HUES6 (cell line): ENCODE measurements at regions not wholly inside any gene's neighbourhood (a gene's known extent, or its start where the extent isn't known, plus 50 kb on each side); places are given as distances from the start of the nearest gene placed in this dataset.

Experiments
- H3K27ac ChIP-seq: 2 replicates; pipeline ENCODE4 v1.7.0; 2013; ENCODE audit warnings: low read depth, mild to moderate bottlenecking, low read length, inconsistent platforms
- H3K27me3 ChIP-seq: 2 replicates; pipeline ENCODE4 v1.6.1; 2013; ENCODE audit warnings: low read length; ENCODE audit not compliant: control insufficient read depth, insufficient read depth
- H3K36me3 ChIP-seq: 2 replicates; pipeline ENCODE4 v1.6.1; 2013; ENCODE audit warnings: low read length; ENCODE audit not compliant: control insufficient read depth, insufficient read depth
- H3K4me1 ChIP-seq: 2 replicates; pipeline ENCODE4 v1.6.1; 2013; ENCODE audit warnings: low read length; ENCODE audit not compliant: control insufficient read depth, insufficient read depth
- H3K4me3 ChIP-seq: 2 replicates; pipeline ENCODE4 v1.5.1; 2013; ENCODE audit warnings: low read depth, low read length
- H3K9ac ChIP-seq: one replicate; pipeline ENCODE4 v1.6.1; 2013; ENCODE audit warnings: mild to moderate bottlenecking, low read length
- H3K9me3 ChIP-seq: 2 replicates; pipeline ENCODE4 v1.6.1; 2013; ENCODE audit warnings: low read depth, low read length; ENCODE audit not compliant: control insufficient read depth, insufficient read depth

DNA sequence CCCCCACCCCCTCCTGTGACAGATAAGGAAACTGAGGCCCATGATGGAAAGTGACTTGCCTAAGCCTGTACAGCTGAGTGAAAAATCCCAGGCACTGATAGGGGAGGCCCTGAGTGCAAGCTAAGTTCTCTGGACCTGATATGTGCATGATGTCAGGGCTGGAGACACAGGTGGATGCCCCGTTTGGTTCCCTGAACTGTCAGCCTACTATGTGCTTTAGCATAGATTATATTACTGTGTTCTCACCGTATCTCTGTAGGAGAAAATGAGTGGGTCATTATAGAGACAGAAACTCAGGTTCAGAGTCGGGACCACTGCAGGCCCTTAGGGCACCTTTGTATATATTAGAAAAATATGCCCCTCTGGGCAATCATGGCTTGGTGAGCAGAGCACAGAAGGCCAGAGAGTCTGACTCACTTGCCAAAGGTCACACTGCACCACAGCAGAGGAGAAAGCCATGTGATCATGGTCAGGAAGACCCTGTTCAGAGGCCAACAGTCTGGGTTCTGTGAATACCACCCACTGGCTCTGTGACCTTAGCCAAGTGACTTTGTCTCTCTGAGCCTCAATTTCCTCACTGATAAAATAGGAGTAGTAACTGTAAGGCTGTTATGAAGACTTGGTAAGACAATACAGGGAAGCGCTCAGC, 145.8 kb upstream of the WNT4 start:
- no peak overlapping the region for H3K4me3 ChIP-seq
- H3K9ac ChIP-seq, result no peak overlapping the region
- H3K27me3 ChIP-seq, result no peaks in the 10 kb centered on the region
- H3K4me1 ChIP-seq, result peaks cover 4% of the 10 kb centered on the region; the same call in 1 of the 2 replicates
- no peaks in the 10 kb centered on the region for H3K36me3 ChIP-seq
- no peak overlapping the region for H3K27ac ChIP-seq
- peaks cover under 1% of the 10 kb centered on the region; the same call in 1 of the 2 replicates for H3K9me3 ChIP-seq

DNA sequence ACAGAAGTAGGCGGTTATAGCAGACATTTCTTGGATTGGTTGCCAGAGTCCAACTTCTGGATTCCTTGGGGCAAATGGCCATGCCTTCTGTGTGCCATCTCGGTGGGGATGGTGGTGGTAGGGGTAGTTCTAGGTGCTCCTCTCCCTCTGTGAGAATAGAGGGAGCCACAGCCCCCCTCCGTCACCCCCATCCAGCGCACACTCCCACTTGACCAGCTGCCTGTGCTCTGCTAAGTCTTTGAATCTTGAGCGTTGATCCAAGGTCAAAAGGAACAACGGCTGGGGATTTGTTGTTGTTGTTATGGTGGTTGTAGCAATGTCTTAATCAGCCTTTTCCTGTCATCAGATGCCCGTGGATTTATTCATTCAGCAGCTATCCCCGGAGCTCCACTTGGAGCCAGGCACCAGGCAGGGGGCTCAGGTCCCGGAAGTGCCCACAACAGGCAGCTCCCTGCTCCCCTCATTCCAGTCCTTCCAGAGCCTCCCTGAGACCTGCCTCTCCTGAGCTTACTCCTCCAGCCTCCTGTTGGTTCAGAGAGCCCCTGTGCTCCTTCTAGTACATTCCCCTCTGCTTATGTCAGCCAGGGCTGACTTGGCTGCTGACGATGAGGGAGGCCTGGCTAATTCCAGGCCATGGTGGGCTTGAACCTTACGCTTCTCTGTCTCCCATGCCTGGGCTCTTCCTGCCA, 146.6 kb upstream of the WNT4 start:
- no peak overlapping the region for H3K27ac ChIP-seq
- no peaks in the 10 kb centered on the region for H3K27me3 ChIP-seq
- H3K4me3 ChIP-seq, result no peak overlapping the region
- no peaks in the 10 kb centered on the region for H3K36me3 ChIP-seq
- H3K9ac ChIP-seq, result no peak overlapping the region
- H3K4me1 ChIP-seq, result peaks cover 4% of the 10 kb centered on the region; the same call in 1 of the 2 replicates
- H3K9me3 ChIP-seq, result peaks cover 6% of the 10 kb centered on the region

DNA sequence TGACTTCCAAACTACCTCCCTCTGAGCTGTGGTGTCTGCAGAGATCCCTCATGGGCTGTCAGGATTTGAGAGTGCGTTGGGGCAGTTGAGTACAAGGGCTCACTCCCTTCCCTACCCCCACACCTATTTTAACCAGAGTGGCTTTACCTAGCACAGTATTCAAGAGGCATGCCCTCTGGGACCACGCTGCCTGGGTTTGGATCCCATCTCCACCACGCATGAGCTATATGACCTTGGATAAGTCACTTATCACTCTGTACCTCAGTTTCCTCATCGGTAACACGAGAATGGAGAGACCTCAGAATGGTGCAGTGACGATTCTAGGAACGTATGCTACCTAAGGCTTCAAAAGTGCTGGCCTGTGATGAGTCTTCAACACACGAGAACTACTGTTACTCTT, 147.3 kb upstream of the WNT4 start:
- H3K4me3 ChIP-seq, result no peak overlapping the region
- H3K4me1 ChIP-seq, result peaks cover 4% of the 10 kb centered on the region; the same call in 1 of the 2 replicates
- peaks cover 6% of the 10 kb centered on the region for H3K9me3 ChIP-seq
- no peaks in the 10 kb centered on the region for H3K27me3 ChIP-seq
- H3K27ac ChIP-seq, result no peak overlapping the region
- H3K36me3 ChIP-seq, result no peaks in the 10 kb centered on the region
- H3K9ac ChIP-seq, result no peak overlapping the region

DNA sequence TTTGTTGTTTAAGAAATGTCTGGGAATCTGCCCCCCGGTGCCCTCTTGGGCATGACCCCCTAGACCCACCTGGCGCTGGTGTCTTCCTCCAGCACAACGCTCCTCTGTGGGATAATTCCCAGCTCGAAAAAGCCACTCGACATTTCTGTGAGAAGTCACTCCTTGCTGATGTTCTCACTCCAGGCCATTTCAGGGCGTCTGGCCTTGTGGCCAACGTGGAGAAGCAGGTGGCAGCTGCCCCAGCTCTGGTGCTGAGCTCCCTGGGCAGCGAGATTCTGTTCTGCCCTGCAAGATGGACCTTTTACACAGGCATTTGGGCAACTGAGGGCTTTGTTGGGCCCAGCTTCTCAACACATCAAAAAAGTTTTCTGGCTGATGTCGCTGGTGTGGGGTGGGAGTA, 147.7 kb upstream of the WNT4 start:
- H3K4me1 ChIP-seq, result peaks cover 4% of the 10 kb centered on the region; the same call in 1 of the 2 replicates
- no peak overlapping the region for H3K9ac ChIP-seq
- H3K27ac ChIP-seq, result no peak overlapping the region
- H3K36me3 ChIP-seq, result no peaks in the 10 kb centered on the region
- peaks cover 6% of the 10 kb centered on the region for H3K9me3 ChIP-seq
- no peaks in the 10 kb centered on the region for H3K27me3 ChIP-seq
- H3K4me3 ChIP-seq, result no peak overlapping the region

DNA sequence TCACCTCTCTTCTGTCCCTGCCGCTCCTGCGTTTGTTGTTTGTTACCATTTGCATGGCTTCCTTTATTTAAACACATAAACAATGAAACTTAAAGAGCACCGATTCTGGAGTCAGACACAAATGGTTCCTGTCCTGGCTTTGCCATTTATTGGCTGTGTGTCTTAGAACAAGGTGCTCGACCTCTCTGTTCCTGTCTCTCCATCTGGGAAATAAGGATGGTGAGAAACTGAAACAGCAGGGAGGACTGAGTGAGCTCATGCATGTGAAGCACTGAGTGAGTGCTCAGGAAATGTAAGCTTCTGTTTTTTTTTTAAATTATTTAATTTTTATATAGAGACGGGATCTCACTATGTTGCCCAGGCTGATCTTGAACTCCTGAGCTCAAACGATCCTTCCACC, 148.2 kb upstream of the WNT4 start:
- H3K9ac ChIP-seq, result no peak overlapping the region
- H3K27ac ChIP-seq, result no peak overlapping the region
- H3K9me3 ChIP-seq, result peaks cover 6% of the 10 kb centered on the region
- H3K27me3 ChIP-seq, result no peaks in the 10 kb centered on the region
- peaks cover 4% of the 10 kb centered on the region; the same call in 1 of the 2 replicates for H3K4me1 ChIP-seq
- no peak overlapping the region for H3K4me3 ChIP-seq
- no peaks in the 10 kb centered on the region for H3K36me3 ChIP-seq

DNA sequence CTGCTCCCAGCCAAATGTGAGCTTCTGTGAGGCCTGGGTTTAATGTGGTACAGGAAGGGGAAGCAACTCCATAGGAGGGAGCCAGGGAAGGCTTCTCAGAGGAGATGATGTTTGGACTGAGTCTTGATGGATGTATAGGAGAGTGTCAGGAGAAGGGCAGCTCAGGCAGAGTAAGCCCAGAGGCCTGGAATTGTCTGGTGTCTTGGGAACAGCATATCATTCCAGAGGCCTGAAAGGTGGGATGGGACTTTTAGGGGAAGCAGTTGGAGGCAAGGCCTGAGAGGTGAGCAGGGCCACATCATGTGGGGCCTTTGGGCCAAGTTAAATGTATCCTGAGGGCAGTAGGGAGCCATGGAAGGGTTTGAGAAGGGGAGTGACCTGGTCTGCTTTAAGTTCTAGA, 148.6 kb upstream of the WNT4 start:
- H3K4me3 ChIP-seq, result no peak overlapping the region
- H3K9me3 ChIP-seq, result peaks cover 6% of the 10 kb centered on the region
- H3K9ac ChIP-seq, result no peak overlapping the region
- no peaks in the 10 kb centered on the region for H3K27me3 ChIP-seq
- H3K27ac ChIP-seq, result no peak overlapping the region
- H3K4me1 ChIP-seq, result peaks cover 4% of the 10 kb centered on the region; the same call in 1 of the 2 replicates
- no peaks in the 10 kb centered on the region for H3K36me3 ChIP-seq

DNA sequence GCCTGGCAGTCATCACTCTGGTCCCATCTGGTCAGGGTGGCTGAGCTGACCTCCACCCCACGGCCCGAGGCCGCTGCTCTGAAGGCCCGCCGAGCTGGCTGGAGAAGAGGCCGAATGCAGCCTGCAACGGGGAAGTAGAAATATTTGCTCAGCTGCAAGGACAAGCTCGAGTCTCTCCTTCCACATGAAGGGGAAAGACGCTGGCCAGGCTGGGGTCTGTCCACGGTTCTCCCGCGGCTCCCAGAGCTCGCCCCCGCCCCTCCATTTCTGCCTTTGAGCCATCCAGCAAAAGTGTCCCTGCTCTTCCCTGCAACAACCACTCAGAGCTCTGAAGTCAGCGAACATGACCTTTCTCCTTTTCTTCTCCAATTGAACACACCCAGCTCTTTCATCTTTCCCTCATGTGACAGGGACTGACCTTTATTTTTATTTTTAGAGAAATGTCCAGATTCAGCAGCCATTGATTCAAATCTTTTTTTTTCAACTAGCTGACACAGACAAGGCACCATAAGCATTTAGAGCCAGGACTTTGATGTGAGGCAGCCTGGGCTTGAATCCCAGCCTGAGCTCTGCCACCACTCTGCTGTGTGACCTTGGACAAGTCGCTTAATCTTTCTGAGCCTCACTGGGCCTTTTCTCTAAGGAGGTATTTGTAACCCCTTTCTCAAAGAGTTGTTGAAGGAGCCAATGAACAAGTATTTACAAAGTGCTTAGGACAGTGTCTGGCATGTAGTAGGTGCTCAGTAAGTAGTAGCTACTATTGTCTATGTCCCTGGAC, 149.3 kb upstream of the WNT4 start:
- no peaks in the 10 kb centered on the region for H3K27me3 ChIP-seq
- H3K9ac ChIP-seq, result no peak overlapping the region
- peaks cover 6% of the 10 kb centered on the region for H3K9me3 ChIP-seq
- H3K27ac ChIP-seq, result no peak overlapping the region
- H3K4me3 ChIP-seq, result no peak overlapping the region
- no peaks in the 10 kb centered on the region for H3K36me3 ChIP-seq
- H3K4me1 ChIP-seq, result peaks cover 8% of the 10 kb centered on the region

DNA sequence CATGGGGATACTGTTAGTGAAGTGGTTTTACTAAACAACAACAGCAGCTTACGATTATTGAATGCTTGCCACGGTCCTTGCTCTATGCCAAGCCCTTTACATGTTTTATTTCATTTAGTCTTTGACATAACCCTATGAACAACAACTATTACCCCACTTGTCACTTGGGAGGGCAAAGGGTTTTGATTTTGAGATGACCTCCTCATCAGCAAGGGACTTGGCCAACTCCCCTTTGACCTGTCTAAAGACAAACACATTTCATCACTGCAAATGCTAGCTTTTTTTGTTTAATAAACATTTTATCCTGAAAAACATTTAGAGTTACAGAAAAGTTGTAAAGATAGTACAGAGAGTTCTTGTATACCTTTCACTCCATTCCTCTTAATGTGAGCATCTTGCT, 152.5 kb upstream of the WNT4 start:
- peaks cover 8% of the 10 kb centered on the region for H3K4me1 ChIP-seq
- no peak overlapping the region for H3K4me3 ChIP-seq
- no peak overlapping the region for H3K9ac ChIP-seq
- H3K9me3 ChIP-seq, result peaks cover 6% of the 10 kb centered on the region
- H3K36me3 ChIP-seq, result no peaks in the 10 kb centered on the region
- H3K27ac ChIP-seq, result no peak overlapping the region
- no peaks in the 10 kb centered on the region for H3K27me3 ChIP-seq

DNA sequence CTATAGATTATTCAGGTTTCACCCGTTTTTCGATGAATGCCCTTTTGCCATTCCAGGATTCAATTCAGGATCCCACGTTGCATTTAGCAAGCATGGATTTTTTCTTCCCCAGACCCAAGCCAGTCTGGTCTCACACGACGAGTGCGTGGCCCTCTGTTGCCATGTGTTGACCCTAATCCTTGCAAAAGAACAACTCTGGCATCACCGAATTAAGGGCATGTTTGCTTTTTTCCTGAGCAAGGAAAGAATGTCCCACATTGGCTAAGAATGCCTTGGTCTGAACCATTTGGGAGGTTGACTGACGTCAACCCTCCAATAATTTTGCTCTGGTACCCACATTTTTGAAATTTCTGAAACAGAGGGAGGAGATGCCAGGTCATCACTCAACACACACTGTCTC, 153.0 kb upstream of the WNT4 start:
- H3K4me3 ChIP-seq, result no peak overlapping the region
- H3K27ac ChIP-seq, result no peak overlapping the region
- H3K27me3 ChIP-seq, result no peaks in the 10 kb centered on the region

DNA sequence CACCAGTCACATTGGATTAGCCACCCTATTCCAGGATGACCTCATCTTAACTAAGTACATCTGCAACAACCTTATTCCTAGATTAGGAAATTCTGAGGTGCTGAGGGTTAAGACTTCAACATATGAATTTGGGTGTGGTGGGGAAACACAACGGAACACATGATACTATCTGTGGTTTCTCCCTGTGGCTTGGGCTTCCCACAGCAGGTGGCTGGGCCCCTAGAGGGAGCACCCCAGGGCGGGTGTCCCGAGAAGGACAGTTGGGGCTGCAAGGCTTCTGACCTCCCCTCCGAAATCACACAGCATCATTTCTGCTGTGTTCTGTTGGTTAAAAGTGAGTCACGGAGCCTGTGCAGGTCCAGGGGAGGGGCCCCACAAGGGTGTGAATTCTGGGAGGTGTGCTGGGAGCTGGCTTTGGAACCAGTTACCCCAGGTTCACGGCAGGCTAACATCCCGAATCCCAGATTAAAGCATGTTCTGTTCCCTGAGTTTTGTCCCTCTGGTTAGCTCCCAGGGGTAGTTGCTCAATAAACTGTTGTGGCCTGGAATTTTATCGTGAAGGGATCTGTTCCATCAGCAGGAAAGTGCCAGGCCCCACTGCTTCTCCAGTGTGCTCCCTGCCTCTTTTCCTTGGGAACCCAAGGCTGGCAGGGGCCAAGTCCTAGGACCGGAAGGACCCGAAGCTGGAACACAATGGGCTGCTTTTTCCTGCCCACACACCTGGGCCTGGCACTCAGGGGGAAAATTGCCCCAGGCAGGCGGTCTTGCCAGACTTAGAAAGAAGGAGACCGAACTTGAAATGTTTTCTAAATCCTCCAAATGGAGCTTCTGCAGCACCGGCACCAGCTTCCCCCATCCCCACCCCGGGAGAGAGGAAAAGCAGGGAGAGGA, 154.0 kb upstream of the WNT4 start:
- peaks cover 8% of the 10 kb centered on the region for H3K4me1 ChIP-seq
- H3K27ac ChIP-seq, result no peak overlapping the region
- H3K36me3 ChIP-seq, result no peaks in the 10 kb centered on the region
- H3K27me3 ChIP-seq, result no peaks in the 10 kb centered on the region
- H3K9ac ChIP-seq, result no peak overlapping the region
- H3K4me3 ChIP-seq, result no peak overlapping the region
- H3K9me3 ChIP-seq, result peaks cover 6% of the 10 kb centered on the region

More for the DNA sequence above, 153.0 kb upstream of the WNT4 start:
- H3K9me3 ChIP-seq, result peaks cover 6% of the 10 kb centered on the region
- no peak overlapping the region for H3K9ac ChIP-seq
- peaks cover 8% of the 10 kb centered on the region for H3K4me1 ChIP-seq
- no peaks in the 10 kb centered on the region for H3K36me3 ChIP-seq
